DMS153 treated with DMSO at 0.1 percent for 48 hours (cell line): ENCODE measurements at regions not wholly inside any gene's neighbourhood (a gene's known extent, or its start where the extent isn't known, plus 50 kb on each side); places are given as distances from the start of the nearest gene placed in this dataset.

Experiments used
- DNase-seq: peaks from one replicate; lab custom pipeline; 2025; ENCODE audit not compliant: unreplicated experiment; lab: John Stamatoyannopoulos, UW

- DNase-seq = no peak
Observed at GRCh38 chrX:30156880-30157560, 58.3 kb upstream of the MAGEB2 start.

GRCh38 chrX:30161043-30161442 is 54.3 kb upstream of the MAGEB2 start:
- DNase-seq = no peak
